ENCODE measurements at regions not wholly inside any gene's neighbourhood (a gene's known extent, or its start where the extent isn't known, plus 50 kb on each side); places are given as distances from the start of the nearest gene placed in this dataset.

DNA sequence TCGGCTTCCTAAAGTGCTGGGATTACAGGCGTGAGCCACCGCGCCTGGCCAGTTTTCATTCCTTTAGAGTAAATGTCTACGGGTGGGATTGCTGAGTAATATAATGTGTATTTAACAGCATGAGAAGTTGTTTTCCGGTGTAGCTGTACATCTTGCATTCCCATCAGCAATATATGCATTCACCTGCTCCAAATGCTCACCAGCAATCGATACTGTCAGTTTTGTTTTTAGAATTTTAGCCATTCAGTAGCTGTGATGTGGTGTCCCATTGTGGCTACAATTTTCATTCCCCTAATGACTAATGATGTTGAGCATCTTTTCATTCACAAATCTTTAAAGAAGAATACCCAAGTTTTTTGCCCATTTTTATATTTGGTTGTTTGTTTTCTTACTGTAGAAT, 134.8 kb upstream of the RGMA start:
- Mint-ChIP-seq H3K4me1 (peaks cover 3% of the 10 kb centered on the region), H3K27me3 (peaks cover 6% of the 10 kb centered on the region), H3K4me3 (no peak overlapping the region), H3K27ac (no peak overlapping the region), H3K36me3 (no peaks in the 10 kb centered on the region), H3K9me3 (no peaks in the 10 kb centered on the region)
- DNase-seq: no peak

DNA sequence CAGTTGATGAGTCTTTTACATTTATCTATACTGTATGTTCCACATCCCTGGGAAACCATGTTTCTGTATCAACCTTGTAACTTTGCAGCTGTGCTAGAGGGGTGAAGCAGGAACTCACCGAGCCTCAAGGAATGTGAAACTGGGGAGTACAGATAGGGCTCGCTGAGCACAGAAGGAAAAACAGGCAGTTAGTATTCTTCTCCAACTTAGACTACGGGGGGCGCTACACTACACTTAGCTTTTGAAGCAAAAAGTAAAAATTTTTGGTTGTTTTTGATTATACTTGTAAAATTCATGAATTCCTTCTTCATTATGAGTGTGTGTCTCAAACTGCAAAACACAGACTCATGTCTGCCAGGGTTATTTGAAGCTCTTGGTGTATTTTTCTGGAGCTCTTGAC, 132.7 kb upstream of the RGMA start:
- H3K36me3 Mint-ChIP-seq: no peaks in the 10 kb centered on the region
- H3K4me3 Mint-ChIP-seq: no peak overlapping the region
- H3K27ac Mint-ChIP-seq: no peak overlapping the region
- no peak for DNase-seq
- H3K4me1 Mint-ChIP-seq: peaks cover 3% of the 10 kb centered on the region
- peaks cover 3% of the 10 kb centered on the region for H3K27me3 Mint-ChIP-seq
- H3K9me3 Mint-ChIP-seq: no peaks in the 10 kb centered on the region

DNA sequence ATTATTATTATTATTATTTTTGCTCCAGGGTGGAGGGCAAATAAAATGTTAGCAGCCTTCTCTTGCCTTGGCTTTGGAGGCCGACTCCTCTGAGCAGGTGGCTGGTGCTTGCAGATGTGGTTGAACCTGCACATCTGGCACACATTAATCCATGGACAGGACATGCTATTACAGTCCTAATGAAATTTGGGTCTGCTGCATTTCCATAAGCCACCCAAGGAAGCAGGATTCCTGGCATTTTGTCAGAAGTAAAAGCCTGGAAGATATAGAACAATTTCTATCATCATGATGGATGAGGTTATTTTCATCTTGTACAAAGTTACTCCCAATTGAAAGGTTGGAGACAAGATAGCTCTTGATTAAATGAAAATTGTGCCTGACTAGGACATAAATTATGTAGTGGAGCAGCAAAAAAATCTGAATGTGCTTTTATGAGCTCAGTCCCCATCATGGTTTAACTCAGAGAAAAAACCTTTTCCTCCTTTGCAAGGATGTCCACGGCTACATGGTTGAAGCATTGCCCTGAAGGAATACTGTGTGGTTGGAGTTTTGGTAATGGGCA, 130.9 kb upstream of the RGMA start:
- Mint-ChIP-seq H3K27ac (no peak overlapping the region), H3K9me3 (no peaks in the 10 kb centered on the region), H3K27me3 (peaks cover 3% of the 10 kb centered on the region), H3K36me3 (no peaks in the 10 kb centered on the region), H3K4me1 (peaks cover 3% of the 10 kb centered on the region), H3K4me3 (no peak overlapping the region)
- DNase-seq: no peak

DNA sequence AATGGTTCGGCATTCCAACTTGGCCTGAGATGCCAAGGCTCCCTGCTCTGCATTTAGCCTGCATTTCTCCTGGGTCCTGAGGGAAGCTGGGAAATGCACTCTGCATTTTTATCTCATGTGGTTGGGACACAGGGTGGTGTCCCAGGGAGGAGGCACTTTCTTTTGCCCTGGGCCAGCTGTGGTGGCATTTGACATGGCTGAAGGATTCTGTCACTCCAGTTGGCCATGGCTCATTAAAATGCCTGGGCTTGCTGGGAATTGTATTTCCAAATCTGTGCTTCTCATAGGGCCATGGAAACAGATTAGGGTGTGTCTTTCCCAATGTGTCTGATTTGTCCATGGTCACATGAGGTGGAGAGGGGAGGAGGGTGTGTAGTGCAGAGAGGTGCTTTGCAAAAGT, 128.3 kb upstream of the RGMA start:
- no peaks in the 10 kb centered on the region for H3K9me3 Mint-ChIP-seq
- H3K27ac Mint-ChIP-seq: no peak overlapping the region
- H3K36me3 Mint-ChIP-seq: no peaks in the 10 kb centered on the region
- DNase-seq: no peak
- no peak overlapping the region for H3K4me3 Mint-ChIP-seq
- H3K4me1 Mint-ChIP-seq: no peaks in the 10 kb centered on the region
- peaks cover 3% of the 10 kb centered on the region for H3K27me3 Mint-ChIP-seq

DNA sequence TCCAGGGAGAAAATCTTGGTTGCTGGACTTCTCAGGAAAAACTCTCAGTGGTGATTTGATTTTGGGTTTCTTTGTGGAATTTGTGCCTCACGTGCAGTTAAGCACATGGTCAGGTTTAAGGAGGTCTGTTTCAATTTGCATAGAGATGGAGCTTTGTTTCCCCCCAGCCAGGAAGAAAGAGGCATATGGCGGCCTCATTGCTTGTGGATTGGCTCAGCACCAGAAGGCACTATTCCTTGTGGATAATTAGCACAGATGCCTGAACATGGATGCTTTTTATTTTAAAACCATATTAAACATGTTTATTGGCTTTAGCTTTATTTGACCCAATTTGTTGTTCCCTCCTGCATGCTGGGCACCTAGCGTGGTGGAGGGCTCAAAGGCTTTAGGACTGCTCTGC, 125.1 kb upstream of the RGMA start:
- Mint-ChIP-seq H3K27me3 (no peaks in the 10 kb centered on the region), H3K4me1 (no peaks in the 10 kb centered on the region), H3K9me3 (no peaks in the 10 kb centered on the region), H3K4me3 (no peak overlapping the region), H3K36me3 (no peaks in the 10 kb centered on the region), H3K27ac (no peak overlapping the region)
- no peak for DNase-seq

DNA sequence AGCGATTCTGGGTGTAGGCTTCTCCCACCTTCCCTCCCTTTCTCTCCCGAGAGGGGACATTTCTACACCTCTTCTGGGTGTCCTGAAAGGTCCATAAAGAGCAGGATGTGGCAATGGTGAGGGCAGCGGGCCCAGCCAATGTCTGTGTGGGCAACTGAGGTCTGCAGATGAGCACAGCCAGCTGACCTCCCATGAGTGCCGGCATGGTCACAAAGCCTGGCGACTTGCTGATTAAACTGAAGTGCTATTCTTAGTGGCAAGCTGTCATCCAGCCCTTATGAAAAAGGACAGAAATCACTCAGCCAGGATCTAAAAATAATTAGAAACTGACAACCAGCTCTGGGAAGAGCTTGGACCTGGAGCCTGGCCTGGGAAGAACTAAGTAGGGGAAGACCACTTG, 124.3 kb upstream of the RGMA start:
- H3K36me3 Mint-ChIP-seq: no peaks in the 10 kb centered on the region
- no peaks in the 10 kb centered on the region for H3K27me3 Mint-ChIP-seq
- no peak for DNase-seq
- no peak overlapping the region for H3K4me3 Mint-ChIP-seq
- no peaks in the 10 kb centered on the region for H3K4me1 Mint-ChIP-seq
- no peak overlapping the region for H3K27ac Mint-ChIP-seq
- no peaks in the 10 kb centered on the region for H3K9me3 Mint-ChIP-seq

- Mint-ChIP-seq H3K9me3 (no peaks in the 10 kb centered on the region), H3K27me3 (no peaks in the 10 kb centered on the region), H3K4me1 (no peaks in the 10 kb centered on the region), H3K4me3 (no peak overlapping the region), H3K27ac (no peak overlapping the region), H3K36me3 (no peaks in the 10 kb centered on the region)
- no peak for DNase-seq
These were observed 123.6 kb upstream of the RGMA start for GRCh38 chr15:93212578-93212977.

GRCh38 chr15:93210995-93211394, 122.0 kb upstream of the RGMA start:
- no peaks in the 10 kb centered on the region for H3K36me3 Mint-ChIP-seq

GRCh38 chr15:93209690-93210445, 120.9 kb upstream of the RGMA start:
- no peaks in the 10 kb centered on the region for H3K4me1 Mint-ChIP-seq
- peaks cover 5% of the 10 kb centered on the region for H3K27me3 Mint-ChIP-seq
- DNase-seq: no peak

More at GRCh38 chr15:93210995-93211394, 122.0 kb upstream of the RGMA start:
- no peak for DNase-seq
- Mint-ChIP-seq H3K27ac (no peak overlapping the region), H3K9me3 (no peaks in the 10 kb centered on the region), H3K27me3 (peaks cover 5% of the 10 kb centered on the region), H3K4me3 (no peak overlapping the region), H3K4me1 (no peaks in the 10 kb centered on the region)

DNA sequence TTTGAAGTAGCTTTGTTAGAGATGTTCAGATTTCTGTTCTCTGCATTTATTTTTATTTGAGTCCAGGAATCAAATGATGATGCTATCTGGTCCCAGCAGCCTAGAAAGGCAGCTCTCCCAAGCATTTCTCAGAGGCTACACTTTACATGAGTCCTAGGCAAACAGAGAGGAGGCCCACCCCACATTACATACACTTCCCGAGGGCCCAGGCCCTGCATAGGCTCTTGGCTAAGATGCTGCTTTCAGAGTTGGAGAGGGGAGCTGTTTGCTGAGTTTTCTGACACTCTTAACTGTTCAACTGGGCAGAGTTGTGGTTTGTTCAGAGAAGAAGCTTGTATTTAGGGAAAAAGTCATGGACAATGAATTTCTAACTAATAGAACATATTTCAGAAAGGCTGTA, 117.9 kb upstream of the RGMA start:
- no peak for DNase-seq
- Mint-ChIP-seq H3K9me3 (no peaks in the 10 kb centered on the region), H3K27me3 (peaks cover 5% of the 10 kb centered on the region), H3K4me1 (no peaks in the 10 kb centered on the region), H3K36me3 (no peaks in the 10 kb centered on the region), H3K27ac (no peak overlapping the region), H3K4me3 (no peak overlapping the region)

More at GRCh38 chr15:93209690-93210445, 120.9 kb upstream of the RGMA start:
- Mint-ChIP-seq H3K9me3 (no peaks in the 10 kb centered on the region), H3K27ac (no peak overlapping the region), H3K36me3 (no peaks in the 10 kb centered on the region), H3K4me3 (no peak overlapping the region)

GRCh38 chr15:93205413-93205812, 116.4 kb upstream of the RGMA start:
- no peak overlapping the region for H3K4me3 Mint-ChIP-seq

GRCh38 chr15:93203036-93203435, 114.0 kb upstream of the RGMA start:
- Mint-ChIP-seq H3K9me3 (peaks cover 6% of the 10 kb centered on the region), H3K27ac (no peak overlapping the region), H3K4me3 (no peak overlapping the region), H3K27me3 (peaks cover 18% of the 10 kb centered on the region), H3K4me1 (no peaks in the 10 kb centered on the region), H3K36me3 (no peaks in the 10 kb centered on the region)
- DNase-seq: no peak

More at GRCh38 chr15:93205413-93205812, 116.4 kb upstream of the RGMA start:
- Mint-ChIP-seq H3K4me1 (no peaks in the 10 kb centered on the region), H3K27ac (no peak overlapping the region), H3K9me3 (no peaks in the 10 kb centered on the region), H3K27me3 (peaks cover 8% of the 10 kb centered on the region), H3K36me3 (no peaks in the 10 kb centered on the region)
- no peak for DNase-seq

DNA sequence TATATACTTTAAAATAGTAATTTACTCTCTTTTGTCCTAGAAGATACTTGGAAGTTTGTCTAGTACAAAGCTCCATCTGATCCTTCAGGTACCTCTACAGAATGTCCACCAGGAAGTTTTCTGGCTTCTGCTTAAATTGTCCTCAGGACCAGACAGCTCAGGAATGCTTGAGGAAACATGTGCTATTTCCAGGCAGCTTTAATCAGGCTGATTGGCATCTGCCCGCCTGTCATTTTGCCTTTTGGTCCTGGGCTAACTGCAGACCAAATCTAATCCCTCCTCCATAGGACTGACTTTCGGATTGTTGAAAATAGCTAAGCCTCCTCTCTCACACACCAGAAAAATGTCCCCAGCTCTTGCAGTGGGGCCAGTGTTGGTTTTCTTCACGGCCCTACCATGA, 113.4 kb upstream of the RGMA start:
- no peak overlapping the region for H3K4me3 Mint-ChIP-seq
- H3K27me3 Mint-ChIP-seq: peaks cover 18% of the 10 kb centered on the region
- DNase-seq: no peak
- no peaks in the 10 kb centered on the region for H3K4me1 Mint-ChIP-seq
- no peaks in the 10 kb centered on the region for H3K36me3 Mint-ChIP-seq
- H3K27ac Mint-ChIP-seq: no peak overlapping the region
- H3K9me3 Mint-ChIP-seq: peaks cover 6% of the 10 kb centered on the region

DNA sequence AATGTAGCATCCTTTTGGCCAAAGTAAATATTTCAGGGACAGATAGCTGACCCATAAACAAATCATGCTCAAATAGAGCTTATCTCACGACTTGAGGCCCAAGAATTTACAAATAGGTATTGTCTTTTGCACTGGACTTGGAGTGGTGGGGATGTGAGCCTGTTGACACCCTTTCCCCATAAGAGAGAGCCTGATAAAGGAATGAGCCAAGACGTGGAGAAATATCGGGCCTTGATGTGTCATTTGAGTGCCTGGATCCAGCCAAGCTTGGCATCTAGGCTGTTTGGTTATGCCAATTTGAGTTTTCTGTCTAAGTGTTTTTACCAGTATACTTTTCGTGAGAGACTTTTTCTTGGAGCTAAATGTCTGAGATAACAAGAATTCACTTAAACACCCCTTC, 112.9 kb upstream of the RGMA start:
- H3K4me3 Mint-ChIP-seq: no peak overlapping the region
- DNase-seq: no peak
- peaks cover 6% of the 10 kb centered on the region for H3K9me3 Mint-ChIP-seq
- H3K4me1 Mint-ChIP-seq: no peaks in the 10 kb centered on the region
- no peak overlapping the region for H3K27ac Mint-ChIP-seq
- H3K36me3 Mint-ChIP-seq: no peaks in the 10 kb centered on the region
- H3K27me3 Mint-ChIP-seq: peaks cover 16% of the 10 kb centered on the region

GRCh38 chr15:93200837-93201226, 111.8 kb upstream of the RGMA start:
- no peak for DNase-seq

More at GRCh38 chr15:93200837-93201226, 111.8 kb upstream of the RGMA start:
- peaks cover 13% of the 10 kb centered on the region for H3K27me3 Mint-ChIP-seq
- H3K36me3 Mint-ChIP-seq: no peaks in the 10 kb centered on the region
- no peaks in the 10 kb centered on the region for H3K4me1 Mint-ChIP-seq
- peaks cover 6% of the 10 kb centered on the region for H3K9me3 Mint-ChIP-seq
- no peak overlapping the region for H3K4me3 Mint-ChIP-seq
- H3K27ac Mint-ChIP-seq: no peak overlapping the region

Data from activated naive CD8-positive, alpha-beta T cell treated with anti-CD3 and anti-CD28 coated beads for 36 hours (primary cell).